K562 (cell line): ENCODE measurements at regions not wholly inside any gene's neighbourhood (a gene's known extent, or its start where the extent isn't known, plus 50 kb on each side); places are given as distances from the start of the nearest gene placed in this dataset.

Source experiments
- ATAC-seq: fragments of 200-7000 bp; cut with Tn5 transposase; 3 replicates; pipeline ENCODE4 v1.9.1; 2020; ENCODE audit warnings: moderate library complexity
- BruUV-seq: library from RNA; stranded (reverse); fragments of 400-500 nt; replicated peaks from 2 replicates; lab custom pipeline; 2021; lab: Mats Ljungman, UMichigan
- CTCF ChIA-PET: fragments of 300-600 bp; formaldehyde crosslinking; extraction: SDS; loops from one replicate; lab custom pipeline; 2021; ENCODE audit warnings: low intra/inter-chr PET ratio; lab: Yijun Ruan, JAX
- POLR2A ChIA-PET: fragments of 300-600, 350-650 bp; sonication (Branson Sonifier 250); formaldehyde crosslinking; extraction: SDS; loops from one replicate; lab custom pipeline; 2021; ENCODE audit warnings: antibody characterized with exemption, inconsistent platforms; lab: Yijun Ruan, JAX
- DNase-seq, 4 experiments: peaks; one replicate each; pipeline versions ENCODE4 v3.0.0 to v3.0.0-alpha.2; 2011 to 2018; ENCODE audit warnings: low spot score in 3 of 4, mixed read lengths in 3 of 4; ENCODE audit errors: extremely low read depth in 1 of 4
- FAIRE-seq: peaks from 2 replicates; lab custom pipeline; 2011; peaks lifted over from hg19 to GRCh38; lab: Jason Lieb, UNC
- H2AFZ ChIP-seq: 2 replicates; pipeline ENCODE4 v1.6.0; 2011; ENCODE audit warnings: low read depth, low read length, control low read depth, inconsistent platforms
- H3K27ac ChIP-seq: fragments of 200-600 bp; 3 replicates; pipeline ENCODE4 v1.8.0; 2011; ENCODE audit warnings: low read depth, mild to moderate bottlenecking, control low read depth, inconsistent platforms, low read length, moderate library complexity, mixed read lengths; ENCODE audit errors: extremely low read depth
- H3K27me3 ChIP-seq, 2 experiments: fragments of 300-600 bp in 1 of 2; 2 replicates in 1 of 2; 3 replicates in 1 of 2; pipeline versions ENCODE4 v1.6.0 to v1.8.0; 2011; ENCODE audit warnings: inconsistent platforms in 2 of 2, low read length in 2 of 2, mild to moderate bottlenecking in 1 of 2, mixed read lengths in 1 of 2, moderate library complexity in 1 of 2; ENCODE audit not compliant: control insufficient read depth in 2 of 2, insufficient read depth in 2 of 2
- H3K36me3 ChIP-seq: fragments of 300-600 bp; 3 replicates; pipeline ENCODE4 v1.8.0; 2011; ENCODE audit warnings: mild to moderate bottlenecking, low read length, inconsistent platforms; ENCODE audit not compliant: control insufficient read depth, insufficient read depth
- H3K4me1 ChIP-seq, 2 experiments: fragments of 200-600 bp in 1 of 2; replicated peaks in 1 of 2; 2 replicates in 1 of 2; 3 replicates in 1 of 2; pipeline versions ENCODE4 v1.5.1 to v1.8.0; 2011; ENCODE audit warnings: inconsistent platforms in 2 of 2, low read length in 2 of 2, mild to moderate bottlenecking in 1 of 2, mixed read lengths in 1 of 2, moderate library complexity in 1 of 2; ENCODE audit not compliant: control insufficient read depth in 2 of 2, insufficient read depth in 2 of 2
- H3K4me2 ChIP-seq: 2 replicates; pipeline ENCODE4 v1.6.1; 2011; ENCODE audit warnings: low read length, control low read depth, inconsistent platforms, mixed read lengths; ENCODE audit not compliant: insufficient read depth
- H3K4me3 ChIP-seq: fragments of 200-600 bp; sonication (generic), shearing (Covaris generic); 2 replicates; pipeline ENCODE4 v1.5.1; 2016; ENCODE audit warnings: control low read depth, inconsistent platforms
- H3K79me2 ChIP-seq: fragments of 200-600 bp; 3 replicates; pipeline ENCODE4 v1.8.0; 2011; ENCODE audit warnings: low read length, inconsistent platforms; ENCODE audit not compliant: control insufficient read depth, insufficient read depth
- H3K9ac ChIP-seq, 2 experiments: 2 replicates each; pipeline versions ENCODE4 v1.6.0 to v1.6.1; 2011; ENCODE audit warnings: low read depth in 2 of 2, low read length in 2 of 2, control low read depth in 1 of 2, inconsistent platforms in 1 of 2, mild to moderate bottlenecking in 1 of 2, mixed read lengths in 1 of 2; ENCODE audit not compliant: insufficient read depth in 1 of 2
- H3K9me1 ChIP-seq: one replicate; pipeline ENCODE4 v1.6.0; 2011; ENCODE audit warnings: inconsistent platforms, mild to moderate bottlenecking, low read length, moderate library complexity; ENCODE audit not compliant: control insufficient read depth, insufficient read depth
- H3K9me3 ChIP-seq: replicated peaks from 2 replicates; pipeline ENCODE4 v1.5.1; 2011; ENCODE audit warnings: low read depth, low read length, inconsistent platforms; ENCODE audit not compliant: control insufficient read depth, insufficient read depth
- H4K20me1 ChIP-seq: replicated peaks from 2 replicates; pipeline ENCODE4 v1.6.1; 2011; ENCODE audit warnings: low read length, inconsistent platforms, mixed read lengths; ENCODE audit not compliant: control insufficient read depth, insufficient read depth
- BCOR ChIP-seq: fragments of 450-650 bp; IDR thresholded peaks from 2 replicates; pipeline ENCODE4 v1.6.1; 2016
- SMARCA4 ChIP-seq: fragments of 450-650 bp; IDR thresholded peaks from 2 replicates; pipeline ENCODE4 v1.6.1; 2016
- ZNF584 ChIP-seq: fragments of 200-800 bp; sonication (Bioruptor generic); IDR thresholded peaks from 2 replicates; pipeline ENCODE4 v1.6.1; 2016; ENCODE audit warnings: low read depth, mild to moderate bottlenecking, missing genetic modification characterization, missing compliant biosample characterization
- WGBS: fragments of 100-300 bp; shearing (Covaris generic); methylation state at CpG from one replicate; pipeline ENCODE4 v1.1.6; 2016; ENCODE audit warnings: low coverage, mixed read lengths; ENCODE audit not compliant: insufficient coverage; ENCODE audit errors: missing lambda C conversion rate; 5-methylcytosine and 5-hydroxymethylcytosine counted together
- in situ Hi-C: fragments of 300-500 bp; cut with MboI; formaldehyde crosslinking; loops from 4 replicates; pipeline ENCODE4 v1.15.0; 2018; ENCODE audit warnings: inconsistent platforms, mixed read lengths
- intact Hi-C: fragments of 100-400 bp; cut with micrococcal nuclease; formaldehyde crosslinking; loops from 2 replicates; pipeline ENCODE4 v1.14.2; 2022
- TF ChIP-seq, protein P1 (sequence below), 3 experiments: IDR thresholded peaks in 2 of 3; conservative IDR thresholded peaks in 1 of 3; 2 replicates each; pipeline ENCODE4 v1.5.1; 2011 to 2012; ENCODE audit warnings: low read length in 3 of 3, mild to moderate bottlenecking in 3 of 3, control low read depth in 2 of 3, improper control_type of control experiment in 1 of 3, inconsistent platforms in 1 of 3, low read depth in 1 of 3, mixed read lengths in 1 of 3, moderate library complexity in 1 of 3; ENCODE audit not compliant: insufficient read depth in 2 of 3

GRCh38 chr20:62578294-62578897 lies 63.9 kb upstream of the SLCO4A1 start:
- no peak overlapping the region for H3K4me2 ChIP-seq
- no peak overlapping the region for H3K27ac ChIP-seq
- TF ChIP-seq ZNF584 (CRISPR knock-in tag): no peak
- TF ChIP-seq, protein P1, sequence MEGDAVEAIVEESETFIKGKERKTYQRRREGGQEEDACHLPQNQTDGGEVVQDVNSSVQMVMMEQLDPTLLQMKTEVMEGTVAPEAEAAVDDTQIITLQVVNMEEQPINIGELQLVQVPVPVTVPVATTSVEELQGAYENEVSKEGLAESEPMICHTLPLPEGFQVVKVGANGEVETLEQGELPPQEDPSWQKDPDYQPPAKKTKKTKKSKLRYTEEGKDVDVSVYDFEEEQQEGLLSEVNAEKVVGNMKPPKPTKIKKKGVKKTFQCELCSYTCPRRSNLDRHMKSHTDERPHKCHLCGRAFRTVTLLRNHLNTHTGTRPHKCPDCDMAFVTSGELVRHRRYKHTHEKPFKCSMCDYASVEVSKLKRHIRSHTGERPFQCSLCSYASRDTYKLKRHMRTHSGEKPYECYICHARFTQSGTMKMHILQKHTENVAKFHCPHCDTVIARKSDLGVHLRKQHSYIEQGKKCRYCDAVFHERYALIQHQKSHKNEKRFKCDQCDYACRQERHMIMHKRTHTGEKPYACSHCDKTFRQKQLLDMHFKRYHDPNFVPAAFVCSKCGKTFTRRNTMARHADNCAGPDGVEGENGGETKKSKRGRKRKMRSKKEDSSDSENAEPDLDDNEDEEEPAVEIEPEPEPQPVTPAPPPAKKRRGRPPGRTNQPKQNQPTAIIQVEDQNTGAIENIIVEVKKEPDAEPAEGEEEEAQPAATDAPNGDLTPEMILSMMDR (IDR thresholded peaks at IDR 0.05 in 2 of 3, conservative IDR thresholded peaks at IDR 0.05 in 1 of 3; ENCODE audit: insufficient read depth in 2 of 3, low read depth in 1 of 3, low read length in 3 of 3): peak in 2 of 3 experiments; percentile 27 to 45; a peak in 2 of 6 replicates
- TF ChIP-seq SMARCA4: no peak
- peak; percentile 55 for TF ChIP-seq BCOR
- ATAC-seq (peak; percentile 82), FAIRE-seq (no peak), DNase-seq (peak; percentile 23 to 53 (median 46))
- no peak overlapping the region for H2AFZ ChIP-seq
- H3K9ac ChIP-seq: no peak overlapping the region
- H4K20me1 ChIP-seq: peaks cover 6% of the 10 kb centered on the region; the same call in 1 of the 2 replicates
- no peaks in the 10 kb centered on the region for H3K79me2 ChIP-seq
- 6% methylated on average over 16 of the region's 20 CpGs for WGBS
- in situ Hi-C loops (no loop called here), intact Hi-C loops (no loop called here)
- peaks cover 34 to 77% of the 10 kb centered on the region in 2 experiments for H3K27me3 ChIP-seq
- no TSS peak for BruUV-seq
- peaks cover 0 to 26% of the 10 kb centered on the region in 2 experiments; a peak in 2 of 5 replicates for H3K4me1 ChIP-seq
- no peaks in the 10 kb centered on the region for H3K9me3 ChIP-seq
- no peak overlapping the region for H3K4me3 ChIP-seq
- H3K9me1 ChIP-seq: no peaks in the 10 kb centered on the region
- no peaks in the 10 kb centered on the region for H3K36me3 ChIP-seq
- ChIA-PET POLR2A (interaction anchor here (0.8 kb wide), 1 partner anchor 10 kb away, joined by 4 read pairs; no protein-coding TSS in a partner anchor), CTCF (no interaction called here)
